ENCODE measurements at regions not wholly inside any gene's neighbourhood (a gene's known extent, or its start where the extent isn't known, plus 50 kb on each side); places are given as distances from the start of the nearest gene placed in this dataset.

- TF ChIP-seq, protein P1, sequence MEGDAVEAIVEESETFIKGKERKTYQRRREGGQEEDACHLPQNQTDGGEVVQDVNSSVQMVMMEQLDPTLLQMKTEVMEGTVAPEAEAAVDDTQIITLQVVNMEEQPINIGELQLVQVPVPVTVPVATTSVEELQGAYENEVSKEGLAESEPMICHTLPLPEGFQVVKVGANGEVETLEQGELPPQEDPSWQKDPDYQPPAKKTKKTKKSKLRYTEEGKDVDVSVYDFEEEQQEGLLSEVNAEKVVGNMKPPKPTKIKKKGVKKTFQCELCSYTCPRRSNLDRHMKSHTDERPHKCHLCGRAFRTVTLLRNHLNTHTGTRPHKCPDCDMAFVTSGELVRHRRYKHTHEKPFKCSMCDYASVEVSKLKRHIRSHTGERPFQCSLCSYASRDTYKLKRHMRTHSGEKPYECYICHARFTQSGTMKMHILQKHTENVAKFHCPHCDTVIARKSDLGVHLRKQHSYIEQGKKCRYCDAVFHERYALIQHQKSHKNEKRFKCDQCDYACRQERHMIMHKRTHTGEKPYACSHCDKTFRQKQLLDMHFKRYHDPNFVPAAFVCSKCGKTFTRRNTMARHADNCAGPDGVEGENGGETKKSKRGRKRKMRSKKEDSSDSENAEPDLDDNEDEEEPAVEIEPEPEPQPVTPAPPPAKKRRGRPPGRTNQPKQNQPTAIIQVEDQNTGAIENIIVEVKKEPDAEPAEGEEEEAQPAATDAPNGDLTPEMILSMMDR (IDR thresholded peaks at IDR 0.05) = no peak
- TF ChIP-seq POLR2A (IDR thresholded peaks at IDR 0.05) = no peak
These were observed 148.4 kb downstream of the TLR5 start for GRCh38 chr1:222994511-222995235.

Measured in right lobe of liver (tissue), 4 donors.